ENCODE measurements at regions not wholly inside any gene's neighbourhood (a gene's known extent, or its start where the extent isn't known, plus 50 kb on each side); places are given as distances from the start of the nearest gene placed in this dataset.

DNA sequence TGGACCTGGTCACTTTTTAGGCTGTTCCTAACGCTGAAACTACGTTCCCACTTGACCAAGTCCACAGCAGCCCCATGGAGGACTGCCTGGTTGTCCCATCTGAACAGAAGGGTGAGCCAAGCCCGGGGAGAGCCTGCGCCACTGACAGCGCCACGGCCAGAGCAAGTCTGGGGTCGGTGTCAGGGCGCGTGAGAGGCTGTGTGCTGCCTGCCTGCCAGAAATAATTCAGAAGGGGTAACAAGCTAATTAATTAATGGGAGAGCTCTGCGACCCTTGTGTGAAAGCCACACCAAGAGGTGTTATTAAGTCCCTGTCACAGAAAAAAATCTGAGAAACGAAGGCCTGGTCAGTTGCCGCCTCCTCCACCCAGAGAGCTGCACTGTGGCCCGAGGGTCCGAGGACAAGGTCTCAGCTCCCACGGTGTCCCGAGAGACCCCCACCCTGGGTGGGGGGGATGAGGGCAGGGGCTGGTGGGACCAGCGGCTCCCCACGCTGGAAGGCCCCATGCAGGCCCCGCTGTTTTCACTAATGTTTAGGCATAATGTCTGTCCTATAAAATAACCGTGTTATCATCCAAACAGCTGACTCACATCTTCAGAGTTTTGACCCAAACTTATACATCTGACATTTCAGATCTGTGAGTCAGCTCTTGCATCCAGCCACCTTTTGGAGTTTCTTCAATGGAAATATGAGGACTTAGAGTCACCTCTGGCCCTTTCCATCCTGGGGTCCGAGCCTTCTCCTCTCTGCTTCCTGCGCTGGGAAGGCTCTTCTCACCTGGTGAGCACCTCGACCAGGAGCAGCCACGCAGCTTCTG lies 58.5 kb downstream of the DLL1 start:
- Mint-ChIP-seq H3K27ac (no peak overlapping the region), H3K9me3 (no peaks in the 10 kb centered on the region), H3K4me1 (peaks cover 0 to 2% (median 0%) of the 10 kb centered on the region in 7 donors), H3K27me3 (peaks cover 0 to 7% (median 0%) of the 10 kb centered on the region in 5 donors), H3K36me3 (no peaks in the 10 kb centered on the region), H3K4me3 (no peak overlapping the region)
- Histone ChIP-seq H3K27me3 (ENCODE audit: control insufficient read depth in 2 of 2, insufficient read depth in 2 of 2, low read length in 2 of 2) (no peaks in the 10 kb centered on the region), H3K27ac (ENCODE audit: low read depth, low read length) (no peak overlapping the region), H3K9me3 (ENCODE audit: control insufficient read depth in 2 of 3, low read length in 3 of 3) (no peaks in the 10 kb centered on the region), H3K4me1 (ENCODE audit: control insufficient read depth in 2 of 2, insufficient read depth in 2 of 2, low read length in 2 of 2) (no peaks in the 10 kb centered on the region), H3K4me3 (ENCODE audit: low read length) (no peak overlapping the region), H3K36me3 (ENCODE audit: control insufficient read depth in 2 of 3, insufficient read depth in 3 of 3, low read length in 3 of 3) (no peaks in the 10 kb centered on the region)
- DNase-seq (no peak), ATAC-seq (no peak)
- intact Hi-C loops (cut with micrococcal nuclease): no loop called here
- CTCF ChIA-PET: no interaction called here
- POLR2A ChIA-PET: no interaction called here

DNA sequence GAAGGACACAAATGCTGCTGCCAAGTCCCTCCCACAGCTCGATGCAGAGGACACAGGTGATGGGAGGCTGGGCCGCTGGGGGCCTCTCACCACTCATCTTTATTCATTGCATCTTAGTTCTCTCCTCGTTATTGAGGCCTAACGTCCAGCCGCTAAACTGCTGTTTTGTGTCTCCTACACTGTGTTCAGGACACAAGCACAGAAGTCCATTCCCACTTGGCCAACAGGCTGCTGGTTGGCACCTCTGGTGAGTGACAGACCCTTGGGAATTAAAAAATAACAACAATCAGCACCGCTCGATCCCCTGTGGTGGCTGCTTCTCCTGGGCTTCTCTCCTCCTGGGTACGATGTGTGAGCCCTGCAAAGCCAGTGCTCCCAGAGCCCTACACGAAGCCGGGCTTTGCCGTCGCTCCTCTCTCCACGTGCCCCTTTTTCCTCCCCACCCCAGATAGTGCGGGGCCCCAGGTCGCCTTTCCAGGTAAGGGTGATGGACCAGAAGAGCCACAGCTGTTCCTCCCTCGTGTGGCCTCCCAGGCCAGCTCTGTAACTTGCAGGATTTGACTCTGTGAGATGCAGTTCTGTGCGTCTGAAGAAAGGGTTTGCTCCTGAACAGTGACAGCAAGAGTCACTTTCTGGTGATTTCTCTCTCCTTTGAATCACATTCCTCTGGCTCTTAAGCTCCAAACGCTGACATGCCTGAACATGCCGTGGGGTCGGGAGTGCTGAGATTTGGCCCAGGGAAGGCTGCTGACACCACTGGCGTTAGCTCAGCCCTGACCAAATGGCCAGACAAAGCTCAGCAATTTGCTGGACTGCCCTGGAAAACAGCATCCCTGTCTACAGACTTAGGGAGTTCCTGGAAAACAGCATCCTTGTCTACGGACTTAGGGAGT lies 59.3 kb downstream of the DLL1 start:
- no peak overlapping the region for H3K4me3 Mint-ChIP-seq
- no peaks in the 10 kb centered on the region for H3K9me3 Mint-ChIP-seq
- no peak overlapping the region for H3K4me3 ChIP-seq (ENCODE audit: low read length)
- peaks cover 0 to 2% (median 0%) of the 10 kb centered on the region in 7 donors for H3K4me1 Mint-ChIP-seq
- no peaks in the 10 kb centered on the region for H3K4me1 ChIP-seq (ENCODE audit: control insufficient read depth in 2 of 2, insufficient read depth in 2 of 2, low read length in 2 of 2)
- ChIA-PET CTCF (no interaction called here), POLR2A (no interaction called here)
- intact Hi-C loops (cut with micrococcal nuclease): no loop called here
- no peaks in the 10 kb centered on the region for H3K27me3 ChIP-seq (ENCODE audit: control insufficient read depth in 2 of 2, insufficient read depth in 2 of 2, low read length in 2 of 2)
- H3K27me3 Mint-ChIP-seq: peaks cover 0 to 7% (median 0%) of the 10 kb centered on the region in 5 donors
- no peak overlapping the region for H3K27ac Mint-ChIP-seq
- no peak for DNase-seq
- no peaks in the 10 kb centered on the region for H3K36me3 Mint-ChIP-seq
- no peak overlapping the region for H3K27ac ChIP-seq (ENCODE audit: low read depth, low read length)
- ATAC-seq: no peak
- no peaks in the 10 kb centered on the region for H3K9me3 ChIP-seq (ENCODE audit: control insufficient read depth in 2 of 3, low read length in 3 of 3)
- H3K36me3 ChIP-seq (ENCODE audit: control insufficient read depth in 2 of 3, insufficient read depth in 3 of 3, low read length in 3 of 3): no peaks in the 10 kb centered on the region

DNA sequence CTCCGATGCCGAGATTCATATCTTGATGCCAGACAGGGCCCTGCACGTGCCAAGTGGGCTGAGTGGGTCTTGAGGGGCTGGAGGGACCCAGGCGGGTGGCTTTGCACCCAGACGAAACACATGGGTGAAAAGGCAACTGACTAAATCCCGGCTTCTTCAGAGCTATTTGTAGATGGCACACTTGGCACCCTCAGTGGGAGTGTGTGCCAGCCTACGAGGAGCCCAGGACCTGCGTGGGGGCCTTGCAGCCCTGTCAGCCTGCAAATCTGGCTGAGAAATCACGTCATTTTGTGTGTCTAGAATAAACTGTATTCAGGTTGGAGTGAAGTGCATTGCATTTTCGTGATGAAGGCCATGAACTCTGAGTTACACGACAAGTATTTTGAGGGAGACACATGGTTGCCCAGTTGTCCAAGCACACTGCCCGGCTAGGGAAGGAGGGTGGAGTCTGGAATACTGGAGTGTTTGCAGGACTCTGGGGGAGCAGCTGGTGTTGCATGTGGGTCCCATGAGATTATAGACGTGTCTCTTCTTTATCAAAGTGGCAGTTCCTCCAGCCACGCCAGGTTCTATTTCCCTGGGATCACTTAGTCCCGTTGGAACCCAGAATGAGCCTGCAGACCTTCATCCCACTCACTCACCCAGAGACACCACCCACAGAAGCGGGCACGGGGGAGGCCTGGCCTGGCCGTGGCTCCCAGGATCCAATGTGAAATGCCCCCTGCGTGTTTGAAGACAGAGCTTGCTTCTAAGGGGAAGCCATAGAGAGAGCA lies 60.2 kb downstream of the DLL1 start:
- Mint-ChIP-seq H3K36me3 (no peaks in the 10 kb centered on the region), H3K4me1 (peaks cover 0 to 2% (median 0%) of the 10 kb centered on the region in 7 donors), H3K4me3 (no peak overlapping the region), H3K27me3 (peaks cover 0 to 7% (median 0%) of the 10 kb centered on the region in 5 donors), H3K9me3 (no peaks in the 10 kb centered on the region), H3K27ac (no peak overlapping the region)
- DNase-seq (no peak), ATAC-seq (no peak)
- Histone ChIP-seq H3K27ac (ENCODE audit: low read depth, low read length) (no peak overlapping the region), H3K4me1 (ENCODE audit: control insufficient read depth in 2 of 2, insufficient read depth in 2 of 2, low read length in 2 of 2) (no peaks in the 10 kb centered on the region), H3K4me3 (ENCODE audit: low read length) (no peak overlapping the region), H3K36me3 (ENCODE audit: control insufficient read depth in 2 of 3, insufficient read depth in 3 of 3, low read length in 3 of 3) (no peaks in the 10 kb centered on the region), H3K9me3 (ENCODE audit: control insufficient read depth in 2 of 3, low read length in 3 of 3) (no peaks in the 10 kb centered on the region), H3K27me3 (ENCODE audit: control insufficient read depth in 2 of 2, insufficient read depth in 2 of 2, low read length in 2 of 2) (no peaks in the 10 kb centered on the region)
- intact Hi-C loops (cut with micrococcal nuclease): no loop called here
- POLR2A ChIA-PET: no interaction called here
- CTCF ChIA-PET: no interaction called here

DNA sequence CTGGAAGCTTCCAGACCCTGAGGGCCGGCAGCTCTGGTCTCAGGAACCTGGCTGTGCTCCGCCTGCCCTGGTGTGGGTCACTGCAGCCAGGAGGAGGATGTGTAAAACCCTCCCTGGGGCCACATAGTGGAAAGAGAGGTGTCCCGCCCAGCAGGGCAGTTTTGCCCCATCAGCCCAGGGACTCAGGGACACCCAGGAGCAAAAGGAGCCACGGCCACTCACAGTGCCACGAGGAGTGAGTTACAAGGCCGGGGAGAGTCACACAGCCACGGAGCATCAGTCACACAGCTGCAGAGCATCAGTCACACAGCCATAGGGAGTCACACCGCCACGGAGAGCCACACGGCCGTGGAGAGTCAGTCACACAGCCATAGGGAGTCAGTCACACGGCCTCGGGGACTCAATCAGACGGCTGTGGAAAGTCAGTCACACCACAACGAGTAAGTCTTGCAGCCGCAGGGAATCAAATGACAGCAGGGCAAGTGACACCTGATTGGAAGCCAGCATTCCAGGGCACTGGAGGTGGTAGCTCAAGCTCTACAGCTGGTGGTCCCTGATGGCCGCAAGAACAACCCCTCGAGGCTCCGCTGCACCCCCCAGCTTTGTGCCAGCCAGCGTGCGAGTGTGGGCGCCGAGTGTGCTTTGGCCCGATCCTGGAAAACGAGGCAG lies 60.9 kb downstream of the DLL1 start:
- H3K27ac ChIP-seq (ENCODE audit: low read depth, low read length): no peak overlapping the region
- no peaks in the 10 kb centered on the region for H3K27me3 ChIP-seq (ENCODE audit: control insufficient read depth in 2 of 2, insufficient read depth in 2 of 2, low read length in 2 of 2)
- no peak overlapping the region for H3K4me3 Mint-ChIP-seq
- ChIA-PET POLR2A (no interaction called here), CTCF (no interaction called here)
- no peak overlapping the region for H3K4me3 ChIP-seq (ENCODE audit: low read length)
- intact Hi-C loops (cut with micrococcal nuclease): no loop called here
- no peaks in the 10 kb centered on the region for H3K9me3 Mint-ChIP-seq
- no peak for DNase-seq
- H3K27ac Mint-ChIP-seq: no peak overlapping the region
- no peaks in the 10 kb centered on the region for H3K36me3 Mint-ChIP-seq
- H3K4me1 ChIP-seq (ENCODE audit: control insufficient read depth in 2 of 2, insufficient read depth in 2 of 2, low read length in 2 of 2): no peaks in the 10 kb centered on the region
- ATAC-seq: no peak
- peaks cover 0 to 7% (median 0%) of the 10 kb centered on the region in 5 donors for H3K27me3 Mint-ChIP-seq
- no peaks in the 10 kb centered on the region for H3K9me3 ChIP-seq (ENCODE audit: control insufficient read depth in 2 of 3, low read length in 3 of 3)
- no peaks in the 10 kb centered on the region for H3K36me3 ChIP-seq (ENCODE audit: control insufficient read depth in 2 of 3, insufficient read depth in 3 of 3, low read length in 3 of 3)
- H3K4me1 Mint-ChIP-seq: peaks cover 0 to 2% (median 0%) of the 10 kb centered on the region in 7 donors

DNA sequence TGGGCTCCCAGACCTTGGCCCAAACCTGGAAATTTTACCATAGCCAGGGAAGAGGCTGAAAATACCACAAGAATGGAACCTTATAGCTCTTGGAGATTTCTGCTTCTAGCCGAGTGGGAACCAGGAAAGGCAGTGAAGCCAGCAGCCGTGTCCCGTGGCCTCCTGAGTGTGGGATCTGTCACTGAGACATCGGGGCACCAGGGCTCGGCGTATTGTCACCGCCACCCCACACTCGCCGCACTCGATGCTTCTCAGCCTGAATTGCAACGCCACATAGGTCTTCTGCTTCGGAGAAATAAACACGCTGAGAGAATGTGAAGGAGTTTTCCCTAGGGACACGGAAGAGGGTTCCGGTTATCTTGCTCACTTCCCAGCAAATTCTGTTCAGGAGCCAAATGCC lies 61.5 kb downstream of the DLL1 start:
- ChIA-PET CTCF (no interaction called here), POLR2A (no interaction called here)
- ATAC-seq (no peak), DNase-seq (no peak)
- no peak overlapping the region for H3K4me3 Mint-ChIP-seq
- H3K27ac Mint-ChIP-seq: no peak overlapping the region
- no peaks in the 10 kb centered on the region for H3K9me3 Mint-ChIP-seq
- Histone ChIP-seq H3K27me3 (ENCODE audit: control insufficient read depth in 2 of 2, insufficient read depth in 2 of 2, low read length in 2 of 2) (no peaks in the 10 kb centered on the region), H3K9me3 (ENCODE audit: control insufficient read depth in 2 of 3, low read length in 3 of 3) (no peaks in the 10 kb centered on the region), H3K4me1 (ENCODE audit: control insufficient read depth in 2 of 2, insufficient read depth in 2 of 2, low read length in 2 of 2) (no peaks in the 10 kb centered on the region), H3K36me3 (ENCODE audit: control insufficient read depth in 2 of 3, insufficient read depth in 3 of 3, low read length in 3 of 3) (no peaks in the 10 kb centered on the region), H3K4me3 (ENCODE audit: low read length) (no peak overlapping the region), H3K27ac (ENCODE audit: low read depth, low read length) (no peak overlapping the region)
- peaks cover 0 to 7% (median 0%) of the 10 kb centered on the region in 5 donors for H3K27me3 Mint-ChIP-seq
- intact Hi-C loops (cut with micrococcal nuclease): no loop called here
- no peaks in the 10 kb centered on the region for H3K36me3 Mint-ChIP-seq
- H3K4me1 Mint-ChIP-seq: peaks cover 0 to 2% (median 0%) of the 10 kb centered on the region in 7 donors

DNA sequence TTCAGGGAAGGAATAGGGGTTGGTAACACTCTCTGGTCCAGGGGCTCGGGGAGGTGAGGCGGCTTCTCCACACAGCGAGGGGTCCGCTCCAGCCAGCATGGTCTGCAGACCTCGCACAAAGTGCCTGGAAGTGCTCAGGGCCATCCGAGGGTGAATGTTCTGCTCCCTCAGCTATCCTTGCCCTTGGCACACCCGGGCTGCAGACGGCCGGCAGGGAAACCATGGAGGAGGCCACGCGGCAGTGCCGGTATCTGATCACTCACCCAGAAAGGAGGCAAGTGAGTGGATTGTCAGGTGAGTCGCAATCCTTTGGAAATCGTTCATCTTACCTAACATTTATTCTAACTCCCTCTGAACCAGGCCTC lies 62.0 kb downstream of the DLL1 start:
- Histone ChIP-seq H3K27me3 (ENCODE audit: control insufficient read depth in 2 of 2, insufficient read depth in 2 of 2, low read length in 2 of 2) (no peaks in the 10 kb centered on the region), H3K9me3 (ENCODE audit: control insufficient read depth in 2 of 3, low read length in 3 of 3) (no peaks in the 10 kb centered on the region), H3K4me3 (ENCODE audit: low read length) (no peak overlapping the region), H3K27ac (ENCODE audit: low read depth, low read length) (no peak overlapping the region), H3K4me1 (ENCODE audit: control insufficient read depth in 2 of 2, insufficient read depth in 2 of 2, low read length in 2 of 2) (no peaks in the 10 kb centered on the region), H3K36me3 (ENCODE audit: control insufficient read depth in 2 of 3, insufficient read depth in 3 of 3, low read length in 3 of 3) (no peaks in the 10 kb centered on the region)
- ChIA-PET POLR2A (no interaction called here), CTCF (no interaction called here)
- peaks cover 0 to 4% (median 0%) of the 10 kb centered on the region in 7 donors for H3K4me1 Mint-ChIP-seq
- intact Hi-C loops (cut with micrococcal nuclease): no loop called here
- DNase-seq (no peak), ATAC-seq (no peak)
- no peaks in the 10 kb centered on the region for H3K9me3 Mint-ChIP-seq
- H3K4me3 Mint-ChIP-seq: no peak overlapping the region
- H3K27me3 Mint-ChIP-seq: peaks cover 0 to 7% (median 0%) of the 10 kb centered on the region in 5 donors
- H3K36me3 Mint-ChIP-seq: no peaks in the 10 kb centered on the region
- no peak overlapping the region for H3K27ac Mint-ChIP-seq

All from naive thymus-derived CD4-positive, alpha-beta T cell (primary cell).